ENCODE measurements at regions not wholly inside any gene's neighbourhood (a gene's known extent, or its start where the extent isn't known, plus 50 kb on each side); places are given as distances from the start of the nearest gene placed in this dataset.
A peak's percentile ranks its signal among the peaks of the same experiment; 100 is the strongest.
"Not testable (repeated sequence)": the region's sequence is repeated elsewhere in the genome, so short reads cannot be mapped to it uniquely, and the experiment has no call there.

GRCh38 chr14:58730792-58731464, 93.2 kb downstream of the DACT1 start:
- DNase-seq (ENCODE audit: low read depth), result no peak

DNA sequence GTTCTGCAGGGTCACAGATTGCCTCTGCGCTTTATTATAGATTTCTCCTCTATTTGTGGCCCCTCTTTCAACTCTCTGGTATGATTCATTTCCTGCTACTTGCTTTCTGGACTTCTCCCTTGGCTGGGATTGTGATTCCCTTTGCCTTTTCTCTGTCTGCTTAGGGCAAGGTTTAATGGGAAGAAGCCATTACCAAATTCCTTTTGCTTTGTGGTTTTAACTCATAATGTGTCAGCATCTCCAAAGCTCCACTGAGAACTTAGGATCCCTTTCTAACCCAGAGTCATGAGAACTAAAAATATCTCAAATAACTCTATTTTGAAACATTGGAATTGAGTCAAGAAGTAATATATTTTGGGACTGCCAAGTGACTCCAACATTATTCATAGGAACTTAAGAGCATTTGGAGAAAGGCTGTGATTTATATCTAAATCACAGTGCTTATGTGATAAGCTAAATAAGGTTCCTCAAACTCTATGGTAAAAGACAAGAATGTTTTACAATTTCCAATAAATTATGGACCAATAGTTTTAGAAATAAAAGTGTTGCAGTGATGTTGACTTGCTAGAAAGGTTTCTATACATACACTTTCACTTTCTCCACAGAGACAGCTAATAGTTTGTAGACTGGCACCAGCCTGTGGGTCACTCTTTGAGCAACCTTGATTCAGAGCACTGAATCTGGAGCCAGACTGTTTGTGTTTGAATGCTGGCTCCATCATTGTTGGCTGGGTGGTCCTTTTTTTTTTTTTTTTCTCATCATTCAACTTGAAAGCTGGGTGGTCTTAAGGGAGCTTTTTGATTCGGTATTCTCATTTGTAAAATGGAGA, 93.9 kb downstream of the DACT1 start:
- peak; percentile 100 for DNase-seq (ENCODE audit: low read depth)

DNA sequence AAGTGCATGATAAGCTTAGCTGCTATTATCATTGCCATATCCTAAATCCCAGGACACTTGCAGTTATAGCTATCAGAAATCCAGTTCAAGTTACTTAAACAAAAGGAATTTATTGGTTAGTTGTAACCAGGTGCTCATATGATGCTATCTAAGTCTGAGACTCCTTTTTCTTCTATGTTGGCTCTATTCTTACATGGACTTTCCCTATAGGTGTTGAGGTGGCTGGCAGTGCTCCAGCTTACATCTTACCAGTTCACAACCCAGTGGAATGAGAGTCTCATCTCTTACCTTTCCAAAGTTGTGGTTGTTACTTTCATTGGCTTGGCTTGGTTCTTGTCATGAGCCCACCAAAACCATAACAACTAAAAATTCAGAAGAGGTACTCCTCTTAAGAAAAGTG, 94.6 kb downstream of the DACT1 start:
- DNase-seq (ENCODE audit: low read depth), result no peak

DNA sequence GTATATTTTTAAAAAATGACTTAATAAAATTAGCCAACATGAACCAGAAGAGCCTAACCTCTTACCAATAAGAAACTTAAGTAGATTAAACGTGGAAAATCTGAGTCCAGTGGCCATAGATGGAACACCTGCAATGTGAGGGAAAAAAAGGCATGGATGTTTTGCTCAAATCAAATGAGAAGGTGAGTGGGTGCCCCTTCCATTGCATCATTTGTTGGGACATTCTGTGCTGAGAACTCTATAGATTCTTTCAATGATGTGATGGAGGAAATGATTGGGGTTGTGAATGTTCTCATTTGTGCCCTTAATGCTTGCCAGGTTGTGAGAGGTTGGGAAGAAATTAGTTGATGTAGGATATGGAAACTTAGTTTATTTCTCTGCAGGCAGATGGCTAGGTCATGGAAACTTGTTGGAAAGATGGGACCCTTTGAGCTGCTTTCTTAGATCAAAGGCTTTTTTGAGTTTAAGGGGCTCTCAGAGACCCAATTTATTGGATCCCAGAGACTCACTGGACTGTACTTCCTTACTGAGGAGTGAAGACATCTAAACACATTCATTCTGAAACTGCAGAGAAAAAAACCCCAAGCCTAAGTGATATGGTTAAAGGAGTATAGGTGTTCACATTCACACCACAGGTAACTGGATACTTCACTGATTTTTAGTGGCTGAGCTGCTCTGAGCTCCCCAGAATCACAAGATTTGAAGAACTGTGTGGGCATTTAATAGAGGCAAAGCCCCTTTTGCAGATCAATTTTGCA, 95.9 kb downstream of the DACT1 start:
- no peak for DNase-seq (ENCODE audit: low read depth)

GRCh38 chr14:58735596-58735995, 97.8 kb downstream of the DACT1 start:
- no peak for DNase-seq (ENCODE audit: low read depth)

- DNase-seq (ENCODE audit: low read depth), result no peak
Measured at GRCh38 chr14:58736606-58737005, 98.8 kb downstream of the DACT1 start.

DNA sequence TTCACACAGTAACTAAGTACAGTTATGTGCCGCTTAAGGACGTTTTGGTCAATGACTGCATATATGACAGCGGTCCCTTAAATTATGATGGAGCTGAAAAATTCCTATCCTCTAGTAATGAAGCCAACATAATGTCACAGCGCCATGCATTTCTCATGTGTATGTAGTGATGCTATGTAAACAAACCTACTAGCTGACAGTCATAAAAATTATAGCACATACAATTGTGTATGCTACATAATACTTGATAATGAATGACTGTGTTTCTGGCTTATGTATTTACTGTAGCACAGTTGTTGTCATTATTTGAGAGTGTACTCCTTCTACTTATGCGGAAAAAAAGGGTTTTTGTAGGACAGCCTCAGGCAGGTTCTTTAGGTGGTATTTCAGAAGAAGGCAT, 99.7 kb downstream of the DACT1 start:
- no peak for DNase-seq (ENCODE audit: low read depth)

- DNase-seq (ENCODE audit: low read depth), result no peak
Measured at GRCh38 chr14:58738189-58738836, 100.6 kb downstream of the DACT1 start.

DNA sequence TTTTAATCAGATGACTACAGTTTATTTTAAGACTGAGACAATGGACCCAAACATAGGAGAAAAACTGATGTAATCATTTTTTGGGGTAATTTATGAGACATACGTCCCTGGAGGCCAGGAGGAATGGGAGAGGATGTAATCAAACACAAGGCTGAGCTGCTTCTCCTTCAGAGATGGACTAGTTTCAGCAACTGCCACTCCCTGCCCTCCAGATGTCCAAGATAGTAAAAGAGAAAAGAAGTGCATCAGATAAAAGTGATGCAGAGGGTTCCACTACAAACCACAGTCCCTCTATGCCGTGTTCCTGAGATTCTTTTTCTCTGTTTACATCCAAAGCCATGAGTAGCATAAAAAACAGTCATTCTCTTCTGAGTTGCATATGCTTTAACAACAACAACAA, 101.1 kb downstream of the DACT1 start:
- no peak for DNase-seq (ENCODE audit: low read depth)

DNA sequence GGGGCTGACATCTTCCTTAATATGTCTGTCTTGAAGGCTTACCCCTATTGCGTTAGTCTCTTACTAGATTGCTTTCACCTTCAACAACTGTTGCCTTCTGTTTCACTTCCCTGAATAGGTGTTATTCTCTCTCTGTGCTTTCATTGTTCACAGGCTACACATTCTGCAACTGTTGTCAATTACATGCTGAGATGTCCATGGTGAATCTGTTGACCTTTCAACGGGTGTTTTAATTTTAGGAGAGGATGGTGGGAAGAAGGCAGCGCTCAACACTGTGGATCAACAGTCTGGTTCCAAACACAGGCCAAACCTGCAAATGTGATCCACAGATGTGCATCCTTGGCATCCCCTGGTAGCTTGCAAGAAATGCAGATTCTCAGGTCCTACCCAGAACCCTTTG, 101.9 kb downstream of the DACT1 start:
- DNase-seq (ENCODE audit: low read depth), result no peak

- DNase-seq (ENCODE audit: low read depth), result no peak
Measured at GRCh38 chr14:58740379-58740935, 102.7 kb downstream of the DACT1 start.

GRCh38 chr14:58744801-58745394, 107.1 kb downstream of the DACT1 start:
- no peak for DNase-seq (ENCODE audit: low read depth)

- no peak for DNase-seq (ENCODE audit: low read depth)
Measured at GRCh38 chr14:58746261-58746660, 108.5 kb downstream of the DACT1 start.

DNA sequence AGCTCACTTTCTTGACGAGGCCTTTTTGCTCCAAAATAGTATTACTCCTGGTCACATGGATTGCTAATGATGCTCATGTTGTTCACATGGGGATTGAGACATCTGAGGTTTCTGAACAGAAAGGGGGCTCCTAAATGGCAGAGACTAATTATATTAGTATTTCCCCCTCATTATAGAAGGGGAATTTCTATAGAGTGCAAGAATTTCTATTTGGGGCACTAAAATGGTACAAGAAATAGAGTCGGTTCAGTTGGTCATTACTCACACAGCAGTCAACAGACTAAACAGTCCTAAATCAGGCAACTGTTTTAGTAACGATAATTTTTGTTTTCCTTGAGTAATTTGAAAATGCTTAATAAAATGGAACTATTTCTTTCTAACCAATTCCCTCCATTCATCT, 108.9 kb downstream of the DACT1 start:
- DNase-seq (ENCODE audit: low read depth), result no peak

DNA sequence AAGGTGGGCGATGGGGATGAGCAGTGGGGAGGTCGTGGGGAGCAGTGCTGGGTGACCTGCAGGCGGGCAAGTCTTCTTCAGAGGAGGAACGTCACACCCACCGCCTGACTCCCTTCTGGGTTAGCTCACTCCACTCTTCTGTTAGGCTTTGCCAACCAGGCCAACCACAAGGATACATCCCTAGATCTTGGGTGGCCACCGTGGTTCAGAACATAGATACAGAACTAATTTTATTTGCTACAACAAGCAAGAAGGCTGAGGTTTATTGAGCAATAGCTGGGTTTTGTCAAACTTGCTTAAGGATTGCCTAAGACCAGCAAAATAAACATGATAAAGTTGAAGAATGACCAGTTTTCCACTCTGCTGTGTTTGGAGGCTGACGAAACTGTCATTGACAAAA, 109.4 kb downstream of the DACT1 start:
- peak; percentile 89 for DNase-seq (ENCODE audit: low read depth)

- DNase-seq (ENCODE audit: low read depth), result not testable (repeated sequence)
Measured at GRCh38 chr14:58748251-58748650, 110.5 kb downstream of the DACT1 start.

GRCh38 chr14:58749066-58749669, 111.4 kb downstream of the DACT1 start:
- peak; percentile 73 for DNase-seq (ENCODE audit: low read depth)

- DNase-seq (ENCODE audit: low read depth), result no peak
Measured at GRCh38 chr14:58750321-58751269, 112.8 kb downstream of the DACT1 start.

- no peak for DNase-seq (ENCODE audit: low read depth)
Measured at GRCh38 chr14:58751788-58752187, 114.0 kb downstream of the DACT1 start.

DNA sequence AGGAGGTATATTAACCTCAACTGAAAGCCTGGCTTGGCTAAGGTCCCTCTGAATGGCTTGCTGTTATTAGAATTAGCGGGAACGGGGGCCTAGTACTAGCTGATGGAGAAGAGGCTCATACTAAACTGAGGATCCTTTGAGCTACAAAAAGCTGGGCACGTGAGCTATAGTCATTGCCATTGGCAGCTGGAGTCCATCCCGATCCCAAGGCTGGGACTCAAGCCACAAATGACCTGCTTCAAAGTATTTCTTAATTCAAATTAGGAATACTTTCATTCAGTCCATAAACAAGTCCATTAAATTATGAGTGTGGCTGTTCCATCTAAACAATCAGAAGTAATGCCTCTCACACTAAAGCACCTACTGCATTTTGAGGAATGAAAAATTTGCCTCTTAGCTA, 114.5 kb downstream of the DACT1 start:
- DNase-seq (ENCODE audit: low read depth), result no peak
